H1 (cell line): ENCODE measurements at regions not wholly inside any gene's neighbourhood (a gene's known extent, or its start where the extent isn't known, plus 50 kb on each side); places are given as distances from the start of the nearest gene placed in this dataset.
"Not testable (repeated sequence)": the region's sequence is repeated elsewhere in the genome, so short reads cannot be mapped to it uniquely, and the experiment has no call there.

ENCODE experiments used
- CTCF ChIA-PET: fragments of 300-600 bp; sonication (Branson Sonifier 250); formaldehyde crosslinking; loops from one replicate; lab custom pipeline; 2021; ENCODE audit not compliant: partially characterized antibody; lab: Charles Lee
- POLR2A ChIA-PET: fragments of 300-600 bp; sonication (Branson Sonifier 250); formaldehyde crosslinking; loops from one replicate; lab custom pipeline; 2021; ENCODE audit warnings: inconsistent platforms; ENCODE audit not compliant: partially characterized antibody; lab: Charles Lee
- DNase-seq, 2 experiments: peaks; one replicate each; pipeline versions ENCODE4 v3.0.0 to v3.0.0-alpha.2; 2010 to 2022; ENCODE audit warnings: low spot score in 2 of 2, low read depth in 1 of 2, mixed read lengths in 1 of 2
- FAIRE-seq: peaks from 2 replicates; lab custom pipeline; 2011; peaks lifted over from hg19 to GRCh38; lab: Jason Lieb, UNC
- H2AFZ ChIP-seq: 2 replicates; pipeline ENCODE4 v1.8.1; 2012; ENCODE audit warnings: low read length, inconsistent platforms
- H2AK5ac ChIP-seq: 2 replicates; pipeline ENCODE4 v1.6.1; 2013; ENCODE audit warnings: low read depth, low read length
- H2BK120ac ChIP-seq: replicated peaks from 2 replicates; pipeline ENCODE3; 2013; ENCODE audit warnings: low read depth, low read length, inconsistent platforms
- H2BK12ac ChIP-seq: 2 replicates; pipeline ENCODE4 v1.6.1; 2013; ENCODE audit warnings: low read depth, low read length
- H2BK15ac ChIP-seq: 2 replicates; pipeline ENCODE4 v1.6.1; 2013; ENCODE audit warnings: low read length
- H2BK20ac ChIP-seq: 2 replicates; pipeline ENCODE4 v1.6.1; 2013; ENCODE audit warnings: low read length
- H2BK5ac ChIP-seq: 2 replicates; pipeline ENCODE4 v1.6.1; 2013; ENCODE audit warnings: low read depth, low read length
- H3K14ac ChIP-seq: 2 replicates; pipeline ENCODE4 v1.6.1; 2013; ENCODE audit warnings: inconsistent platforms; ENCODE audit not compliant: insufficient read length
- H3K18ac ChIP-seq: 2 replicates; pipeline ENCODE4 v1.6.1; 2013; ENCODE audit warnings: low read length; ENCODE audit errors: extremely low read depth
- H3K23ac ChIP-seq: 2 replicates; pipeline ENCODE4 v1.6.1; 2013; ENCODE audit warnings: inconsistent platforms; ENCODE audit not compliant: insufficient read length
- H3K23me2 ChIP-seq: 2 replicates; pipeline ENCODE4 v1.6.1; 2013; ENCODE audit warnings: low read depth, low read length
- H3K27ac ChIP-seq: 2 replicates; pipeline ENCODE4 v1.6.1; 2011; ENCODE audit warnings: low read depth, low read length, inconsistent platforms
- H3K27me3 ChIP-seq, 4 experiments: replicated peaks in 1 of 4; 1 replicate in 1 of 4; 2 replicates in 3 of 4; pipeline versions ENCODE4 v1.6.1 to v1.8.1; 2011 to 2013; ENCODE audit warnings: low read length in 3 of 4, mild to moderate bottlenecking in 3 of 4, inconsistent platforms in 2 of 4, mixed read lengths in 2 of 4, moderate library complexity in 1 of 4; ENCODE audit not compliant: control insufficient read depth in 3 of 4, insufficient read depth in 3 of 4; ENCODE audit errors: extremely low read depth in 1 of 4
- H3K36me3 ChIP-seq, 4 experiments: 2 replicates each; pipeline versions ENCODE4 v1.6.1 to v1.8.1; 2011 to 2013; ENCODE audit warnings: mild to moderate bottlenecking in 4 of 4, low read length in 3 of 4, moderate library complexity in 2 of 4, control low read depth in 1 of 4, inconsistent platforms in 1 of 4; ENCODE audit not compliant: insufficient read depth in 4 of 4, control insufficient read depth in 2 of 4
- H3K4ac ChIP-seq: replicated peaks from 2 replicates; pipeline ENCODE3; 2013; ENCODE audit warnings: low read length, low read depth, mixed read lengths, inconsistent platforms; ENCODE audit not compliant: insufficient read length
- H3K4me1 ChIP-seq, 4 experiments: replicated peaks in 1 of 4; 1 replicate in 1 of 4; 2 replicates in 3 of 4; pipeline versions ENCODE4 v1.6.1 to v1.8.1; 2011 to 2013; ENCODE audit warnings: low read length in 3 of 4, inconsistent platforms in 2 of 4, mixed read lengths in 1 of 4; ENCODE audit not compliant: insufficient read depth in 4 of 4, control insufficient read depth in 3 of 4
- H3K4me2 ChIP-seq, 2 experiments: 2 replicates each; pipeline versions ENCODE4 v1.6.1 to v1.8.1; 2011 to 2013; ENCODE audit warnings: low read depth in 2 of 2, low read length in 2 of 2, control low read depth in 1 of 2, inconsistent platforms in 1 of 2, mild to moderate bottlenecking in 1 of 2; ENCODE audit not compliant: insufficient read depth in 1 of 2
- H3K4me3 ChIP-seq, 4 experiments: fragments of 200-600, 300-600 bp in 1 of 4; sonication (generic), shearing (Covaris generic), sonication (Bioruptor Twin) in 1 of 4; 2 replicates each; pipeline versions ENCODE4 v1.5.1 to v1.8.1; 2011 to 2016; ENCODE audit warnings: low read length in 4 of 4, low read depth in 3 of 4, control low read depth in 2 of 4, inconsistent platforms in 2 of 4, mild to moderate bottlenecking in 2 of 4, mixed read lengths in 1 of 4, moderate library complexity in 1 of 4; ENCODE audit not compliant: insufficient read depth in 2 of 4; ENCODE audit errors: extremely low read depth in 1 of 4
- H3K56ac ChIP-seq: replicated peaks from 2 replicates; pipeline ENCODE3; 2013; ENCODE audit warnings: low read depth, mild to moderate bottlenecking, mixed read lengths, low read length, inconsistent platforms; ENCODE audit not compliant: insufficient read length
- H3K79me1 ChIP-seq: 2 replicates; pipeline ENCODE4 v1.6.1; 2013; ENCODE audit warnings: low read depth, low read length, control low read depth
- H3K79me2 ChIP-seq, 2 experiments: 2 replicates each; pipeline versions ENCODE4 v1.6.1 to v1.8.1; 2012 to 2013; ENCODE audit warnings: low read length in 2 of 2, mild to moderate bottlenecking in 2 of 2, inconsistent platforms in 1 of 2; ENCODE audit not compliant: insufficient read depth in 2 of 2, control insufficient read depth in 1 of 2
- H3K9ac ChIP-seq, 4 experiments: replicated peaks in 1 of 4; 1 replicate in 1 of 4; 2 replicates in 3 of 4; pipeline versions ENCODE4 v1.6.1 to v1.8.1; 2011 to 2013; ENCODE audit warnings: low read depth in 3 of 4, low read length in 3 of 4, control low read depth in 2 of 4, mild to moderate bottlenecking in 2 of 4, moderate library complexity in 2 of 4, inconsistent platforms in 1 of 4; ENCODE audit errors: extremely low read depth in 1 of 4
- H3K9me3 ChIP-seq, 2 experiments: 2 replicates each; pipeline versions ENCODE4 v1.6.1 to v1.8.1; 2012 to 2013; ENCODE audit warnings: mild to moderate bottlenecking in 2 of 2, moderate library complexity in 2 of 2, control low read depth in 1 of 2, inconsistent platforms in 1 of 2, low read depth in 1 of 2, low read length in 1 of 2, mixed read lengths in 1 of 2; ENCODE audit not compliant: insufficient read depth in 2 of 2
- H4K20me1 ChIP-seq, 2 experiments: replicated peaks in 1 of 2; 2 replicates each; pipeline versions ENCODE3 to v1.8.1; 2011 to 2013; ENCODE audit warnings: inconsistent platforms in 2 of 2, low read length in 2 of 2, mild to moderate bottlenecking in 1 of 2; ENCODE audit not compliant: insufficient read depth in 2 of 2, control insufficient read depth in 1 of 2
- H4K5ac ChIP-seq: 2 replicates; pipeline ENCODE4 v1.6.1; 2013; ENCODE audit warnings: low read length, low read depth, mixed read lengths, inconsistent platforms; ENCODE audit not compliant: insufficient read length
- H4K8ac ChIP-seq: 2 replicates; pipeline ENCODE4 v1.8.0; 2013; ENCODE audit warnings: mild to moderate bottlenecking, moderate library complexity, low read length, inconsistent platforms; ENCODE audit not compliant: insufficient read depth; ENCODE audit errors: extremely low read depth
- H4K91ac ChIP-seq: replicated peaks from 2 replicates; pipeline ENCODE3; 2013; ENCODE audit warnings: low read length, mixed read lengths, inconsistent platforms; ENCODE audit not compliant: insufficient read length
- WGBS, 2 experiments: shearing (Covaris generic) in 1 of 2; methylation state at CpG; one replicate each; pipeline versions ENCODE4 v1.1.6 to v1.1.7; 2013 to 2015; ENCODE audit warnings: low lambda C conversion rate in 2 of 2, mixed read lengths in 2 of 2, inconsistent platforms in 1 of 2, low coverage in 1 of 2, missing lambda C conversion rate in 1 of 2; ENCODE audit not compliant: insufficient replicate concordance in 2 of 2, insufficient coverage in 1 of 2, insufficient read length in 1 of 2; ENCODE audit errors: extremely low coverage in 1 of 2, missing lambda C conversion rate in 1 of 2; 5-methylcytosine and 5-hydroxymethylcytosine counted together

- H2AK5ac ChIP-seq, H3K23me2 ChIP-seq, H2BK5ac ChIP-seq, H3K27me3 ChIP-seq, H2BK20ac ChIP-seq, H3K4me1 ChIP-seq, H3K4ac ChIP-seq, H2BK120ac ChIP-seq, H3K9ac ChIP-seq, H3K79me2 ChIP-seq, H4K8ac ChIP-seq, FAIRE-seq, H2AFZ ChIP-seq, H4K20me1 ChIP-seq, H2BK15ac ChIP-seq, H3K23ac ChIP-seq, H3K4me2 ChIP-seq, CTCF ChIA-PET, H2BK12ac ChIP-seq, H3K56ac ChIP-seq, DNase-seq, H3K4me3 ChIP-seq, H3K79me1 ChIP-seq, H3K36me3 ChIP-seq, H3K18ac ChIP-seq, H3K27ac ChIP-seq, H3K14ac ChIP-seq, H4K91ac ChIP-seq, H4K5ac ChIP-seq, POLR2A ChIA-PET: not testable (repeated sequence)
- H3K9me3 ChIP-seq: peaks cover 22 to 67% of the 10 kb centered on the region in 2 experiments
- WGBS, 2 experiments: 59% methylated on average over 7 of the region's 7 CpGs; no CpG with 5 or more reads in 1 of the 2 experiments
Measured at GRCh38 chr17:26996146-26996916, 297.6 kb upstream of the WSB1 start.
